ENCODE measurements at regions not wholly inside any gene's neighbourhood (a gene's known extent, or its start where the extent isn't known, plus 50 kb on each side); places are given as distances from the start of the nearest gene placed in this dataset.

DNA sequence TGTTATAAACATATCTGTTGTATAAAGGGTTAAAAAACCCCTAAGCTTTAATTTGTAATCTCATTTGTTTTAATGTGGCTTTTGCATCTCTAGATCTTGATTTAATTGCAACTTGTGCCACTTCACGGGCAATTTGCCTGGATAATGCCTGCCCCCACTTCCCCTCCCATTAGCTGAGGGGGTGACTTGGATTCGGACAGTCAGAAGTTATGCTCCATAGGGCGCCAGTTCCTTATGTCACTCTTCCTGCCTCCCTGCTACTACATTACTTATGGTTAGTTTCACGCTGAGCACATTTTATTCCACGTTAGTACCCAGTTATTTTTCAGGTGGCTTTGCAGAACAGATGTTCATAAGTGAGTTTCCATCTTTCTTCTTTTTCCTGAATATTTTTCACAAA is 1015.2 kb upstream of the PHF14 start:
- no peaks in the 10 kb centered on the region for H3K36me3 ChIP-seq (replicated peaks in 1 of 2; ENCODE audit: insufficient read depth in 1 of 2, low read depth in 2 of 2)
- no peaks in the 10 kb centered on the region for H3K4me1 ChIP-seq
- no peaks in the 10 kb centered on the region for H3K9me3 ChIP-seq
- DNase-seq (no peak), ATAC-seq (no peak)
- intact Hi-C loops (cut with DNase I) = no loop called here
- no peak overlapping the region for H3K27ac ChIP-seq
- no peak overlapping the region for H3K4me3 ChIP-seq
- no peaks in the 10 kb centered on the region for H3K27me3 ChIP-seq
- TF ChIP-seq POLR2A (IDR thresholded peaks at IDR 0.05) = no peak
- TF ChIP-seq, protein P1, sequence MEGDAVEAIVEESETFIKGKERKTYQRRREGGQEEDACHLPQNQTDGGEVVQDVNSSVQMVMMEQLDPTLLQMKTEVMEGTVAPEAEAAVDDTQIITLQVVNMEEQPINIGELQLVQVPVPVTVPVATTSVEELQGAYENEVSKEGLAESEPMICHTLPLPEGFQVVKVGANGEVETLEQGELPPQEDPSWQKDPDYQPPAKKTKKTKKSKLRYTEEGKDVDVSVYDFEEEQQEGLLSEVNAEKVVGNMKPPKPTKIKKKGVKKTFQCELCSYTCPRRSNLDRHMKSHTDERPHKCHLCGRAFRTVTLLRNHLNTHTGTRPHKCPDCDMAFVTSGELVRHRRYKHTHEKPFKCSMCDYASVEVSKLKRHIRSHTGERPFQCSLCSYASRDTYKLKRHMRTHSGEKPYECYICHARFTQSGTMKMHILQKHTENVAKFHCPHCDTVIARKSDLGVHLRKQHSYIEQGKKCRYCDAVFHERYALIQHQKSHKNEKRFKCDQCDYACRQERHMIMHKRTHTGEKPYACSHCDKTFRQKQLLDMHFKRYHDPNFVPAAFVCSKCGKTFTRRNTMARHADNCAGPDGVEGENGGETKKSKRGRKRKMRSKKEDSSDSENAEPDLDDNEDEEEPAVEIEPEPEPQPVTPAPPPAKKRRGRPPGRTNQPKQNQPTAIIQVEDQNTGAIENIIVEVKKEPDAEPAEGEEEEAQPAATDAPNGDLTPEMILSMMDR (IDR thresholded peaks at IDR 0.05) = no peak
- 50 to 63% methylated on average over 5 of the region's 5 CpGs for WGBS, 2 donors

DNA sequence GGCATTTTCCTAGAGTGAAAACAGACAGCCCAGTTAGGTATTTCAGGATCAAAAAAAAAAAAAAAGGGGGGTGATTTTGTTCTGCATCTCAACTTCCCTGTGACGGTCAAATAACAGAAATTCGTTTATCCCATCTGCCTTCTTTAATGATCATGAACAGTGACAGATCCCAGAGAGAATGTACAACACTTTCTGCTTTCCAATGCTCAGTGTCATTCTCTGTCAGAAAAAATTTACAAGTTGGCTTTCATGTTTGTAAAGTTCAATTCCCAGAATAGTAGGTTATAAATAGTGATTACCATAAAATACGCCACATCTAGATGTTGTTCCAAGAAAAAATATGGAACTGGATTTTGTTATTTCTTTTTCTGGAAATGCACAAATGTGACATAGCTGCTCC is 1013.2 kb upstream of the PHF14 start:
- H3K27ac ChIP-seq = no peak overlapping the region
- intact Hi-C loops (cut with DNase I) = no loop called here
- H3K36me3 ChIP-seq (replicated peaks in 1 of 2; ENCODE audit: insufficient read depth in 1 of 2, low read depth in 2 of 2) = no peaks in the 10 kb centered on the region
- no peaks in the 10 kb centered on the region for H3K27me3 ChIP-seq
- no peaks in the 10 kb centered on the region for H3K4me1 ChIP-seq
- no peaks in the 10 kb centered on the region for H3K9me3 ChIP-seq
- TF ChIP-seq, protein P1 (IDR thresholded peaks at IDR 0.05) = no peak
- TF ChIP-seq POLR2A (IDR thresholded peaks at IDR 0.05) = no peak
- no peak for ATAC-seq
- no peak for DNase-seq
- WGBS, 2 donors = 22 to 37% methylated on average over 3 of the region's 3 CpGs
- H3K4me3 ChIP-seq = no peak overlapping the region

DNA sequence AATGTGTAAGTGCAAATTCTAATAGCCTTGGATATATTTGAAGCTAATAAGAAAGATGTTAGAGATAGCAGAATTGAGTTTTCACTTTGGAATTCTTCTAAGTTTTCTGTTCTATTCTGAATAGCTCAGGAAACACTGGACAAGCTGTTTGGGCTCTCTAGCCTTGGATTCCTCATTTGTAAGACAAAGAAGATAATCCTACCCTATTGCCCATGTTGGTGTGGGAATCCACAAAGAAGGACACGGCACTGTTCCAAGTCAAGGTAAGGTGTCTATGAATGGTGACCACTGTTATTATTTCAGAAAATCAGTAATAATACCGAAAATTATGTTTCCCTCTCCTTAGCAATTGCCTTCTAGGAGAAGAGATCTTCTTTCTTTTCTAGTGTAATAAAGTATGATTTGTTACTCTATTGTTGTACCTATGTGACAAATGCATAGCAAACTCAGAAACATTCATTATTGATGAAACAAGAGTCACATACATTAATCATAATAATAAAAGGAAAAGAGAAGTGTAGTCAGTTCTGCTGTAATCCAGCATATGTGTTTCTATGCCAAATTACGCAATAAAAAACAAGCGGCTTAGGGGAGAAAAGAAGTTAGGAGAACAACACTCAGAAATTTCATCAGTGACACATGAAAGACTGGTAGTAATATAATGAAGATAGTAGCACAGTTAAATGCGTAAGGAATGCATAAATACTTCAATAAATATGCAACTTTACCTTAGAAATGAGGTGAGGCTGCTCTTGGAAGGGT is 1012.3 kb upstream of the PHF14 start:
- no peaks in the 10 kb centered on the region for H3K4me1 ChIP-seq
- H3K9me3 ChIP-seq = no peaks in the 10 kb centered on the region
- no peak overlapping the region for H3K4me3 ChIP-seq
- H3K36me3 ChIP-seq (replicated peaks in 1 of 2; ENCODE audit: insufficient read depth in 1 of 2, low read depth in 2 of 2) = no peaks in the 10 kb centered on the region
- WGBS, 2 donors = 63 to 76% methylated on average over 5 of the region's 5 CpGs
- intact Hi-C loops (cut with DNase I) = no loop called here
- no peaks in the 10 kb centered on the region for H3K27me3 ChIP-seq
- ATAC-seq = no peak
- no peak for DNase-seq
- TF ChIP-seq, protein P1 (IDR thresholded peaks at IDR 0.05) = no peak
- no peak for TF ChIP-seq POLR2A (IDR thresholded peaks at IDR 0.05)
- H3K27ac ChIP-seq = no peak overlapping the region

DNA sequence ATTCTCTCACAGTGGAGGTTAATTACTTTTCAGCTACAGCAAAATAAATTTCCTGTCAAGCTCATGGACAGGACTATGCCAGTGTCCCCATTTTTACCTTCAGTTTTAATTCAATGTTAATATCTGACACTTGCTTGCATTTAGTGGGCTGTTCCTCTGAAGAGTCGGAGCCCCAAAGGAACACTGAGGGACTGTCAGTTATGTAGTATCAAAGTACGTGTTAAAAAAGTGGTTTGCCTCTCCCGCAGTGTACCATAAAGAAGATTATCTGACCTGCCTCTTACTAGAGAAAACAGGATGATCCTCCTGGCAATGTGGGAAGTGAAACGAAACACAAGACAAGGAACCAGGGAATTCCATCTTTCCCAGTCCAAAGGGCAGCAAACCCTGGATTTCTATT is 1010.9 kb upstream of the PHF14 start:
- Histone ChIP-seq H3K4me1 (no peaks in the 10 kb centered on the region), H3K36me3 (replicated peaks in 1 of 2; ENCODE audit: insufficient read depth in 1 of 2, low read depth in 2 of 2) (no peaks in the 10 kb centered on the region), H3K4me3 (no peak overlapping the region), H3K27me3 (no peaks in the 10 kb centered on the region), H3K9me3 (no peaks in the 10 kb centered on the region), H3K27ac (no peak overlapping the region)
- WGBS, 2 donors = 47 to 62% methylated on average over 4 of the region's 4 CpGs
- intact Hi-C loops (cut with DNase I) = no loop called here
- ATAC-seq (no peak), DNase-seq (no peak)
- TF ChIP-seq, protein P1 (IDR thresholded peaks at IDR 0.05) = no peak
- no peak for TF ChIP-seq POLR2A (IDR thresholded peaks at IDR 0.05)
